ENCODE measurements at regions not wholly inside any gene's neighbourhood (a gene's known extent, or its start where the extent isn't known, plus 50 kb on each side); places are given as distances from the start of the nearest gene placed in this dataset.

DNA sequence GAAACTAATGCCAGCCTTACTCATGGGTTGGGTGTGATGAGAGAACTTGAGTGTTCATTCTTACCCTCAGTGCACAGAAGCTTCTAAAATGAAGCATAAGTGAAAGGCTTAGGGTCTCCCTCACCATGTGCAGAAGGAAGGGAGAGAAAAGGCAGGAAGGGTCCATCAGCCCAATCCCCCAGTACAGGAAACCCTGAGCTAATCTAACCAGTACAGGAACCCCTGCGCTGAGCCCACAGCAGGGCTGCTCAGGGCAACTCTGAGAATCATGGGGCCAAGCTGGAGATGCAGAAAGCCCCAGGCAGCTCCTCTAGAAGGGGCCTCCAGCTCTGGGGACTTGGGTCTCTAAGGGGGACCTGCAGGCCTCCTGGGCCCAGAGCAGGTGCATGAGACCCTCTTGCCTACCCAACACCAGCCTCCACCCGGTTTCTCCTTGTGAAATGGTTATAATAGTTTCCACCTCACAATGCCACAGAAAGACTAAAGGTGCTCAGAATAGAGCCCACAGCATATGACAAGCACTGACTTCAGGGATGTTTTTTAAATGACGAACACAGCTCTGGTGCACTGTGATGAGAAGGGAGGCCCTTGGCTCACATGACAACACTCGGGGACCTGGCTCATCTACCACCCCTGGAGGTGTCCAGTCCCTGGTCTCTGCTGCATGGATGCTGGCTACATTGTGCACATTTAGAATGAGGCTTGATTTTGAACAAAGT is 190.1 kb downstream of the ACTL7B start:
- H3K27me3 ChIP-seq, result no peaks in the 10 kb centered on the region
- 83 to 92% methylated on average over 4 of the region's 4 CpGs for WGBS, 2 donors
- no peaks in the 10 kb centered on the region for H3K4me1 ChIP-seq
- no peak overlapping the region for H3K4me3 ChIP-seq
- no peak overlapping the region for H3K27ac ChIP-seq
- ATAC-seq, result no peak
- peaks cover 0 to 6% (median 0%) of the 10 kb centered on the region in 11 donors for H3K9me3 ChIP-seq
- TF ChIP-seq, protein P1, sequence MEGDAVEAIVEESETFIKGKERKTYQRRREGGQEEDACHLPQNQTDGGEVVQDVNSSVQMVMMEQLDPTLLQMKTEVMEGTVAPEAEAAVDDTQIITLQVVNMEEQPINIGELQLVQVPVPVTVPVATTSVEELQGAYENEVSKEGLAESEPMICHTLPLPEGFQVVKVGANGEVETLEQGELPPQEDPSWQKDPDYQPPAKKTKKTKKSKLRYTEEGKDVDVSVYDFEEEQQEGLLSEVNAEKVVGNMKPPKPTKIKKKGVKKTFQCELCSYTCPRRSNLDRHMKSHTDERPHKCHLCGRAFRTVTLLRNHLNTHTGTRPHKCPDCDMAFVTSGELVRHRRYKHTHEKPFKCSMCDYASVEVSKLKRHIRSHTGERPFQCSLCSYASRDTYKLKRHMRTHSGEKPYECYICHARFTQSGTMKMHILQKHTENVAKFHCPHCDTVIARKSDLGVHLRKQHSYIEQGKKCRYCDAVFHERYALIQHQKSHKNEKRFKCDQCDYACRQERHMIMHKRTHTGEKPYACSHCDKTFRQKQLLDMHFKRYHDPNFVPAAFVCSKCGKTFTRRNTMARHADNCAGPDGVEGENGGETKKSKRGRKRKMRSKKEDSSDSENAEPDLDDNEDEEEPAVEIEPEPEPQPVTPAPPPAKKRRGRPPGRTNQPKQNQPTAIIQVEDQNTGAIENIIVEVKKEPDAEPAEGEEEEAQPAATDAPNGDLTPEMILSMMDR (IDR thresholded peaks at IDR 0.05), result no peak
- no peak for DNase-seq
- intact Hi-C loops (cut with DNase I), result no loop called here
- no peaks in the 10 kb centered on the region for H3K36me3 ChIP-seq

DNA sequence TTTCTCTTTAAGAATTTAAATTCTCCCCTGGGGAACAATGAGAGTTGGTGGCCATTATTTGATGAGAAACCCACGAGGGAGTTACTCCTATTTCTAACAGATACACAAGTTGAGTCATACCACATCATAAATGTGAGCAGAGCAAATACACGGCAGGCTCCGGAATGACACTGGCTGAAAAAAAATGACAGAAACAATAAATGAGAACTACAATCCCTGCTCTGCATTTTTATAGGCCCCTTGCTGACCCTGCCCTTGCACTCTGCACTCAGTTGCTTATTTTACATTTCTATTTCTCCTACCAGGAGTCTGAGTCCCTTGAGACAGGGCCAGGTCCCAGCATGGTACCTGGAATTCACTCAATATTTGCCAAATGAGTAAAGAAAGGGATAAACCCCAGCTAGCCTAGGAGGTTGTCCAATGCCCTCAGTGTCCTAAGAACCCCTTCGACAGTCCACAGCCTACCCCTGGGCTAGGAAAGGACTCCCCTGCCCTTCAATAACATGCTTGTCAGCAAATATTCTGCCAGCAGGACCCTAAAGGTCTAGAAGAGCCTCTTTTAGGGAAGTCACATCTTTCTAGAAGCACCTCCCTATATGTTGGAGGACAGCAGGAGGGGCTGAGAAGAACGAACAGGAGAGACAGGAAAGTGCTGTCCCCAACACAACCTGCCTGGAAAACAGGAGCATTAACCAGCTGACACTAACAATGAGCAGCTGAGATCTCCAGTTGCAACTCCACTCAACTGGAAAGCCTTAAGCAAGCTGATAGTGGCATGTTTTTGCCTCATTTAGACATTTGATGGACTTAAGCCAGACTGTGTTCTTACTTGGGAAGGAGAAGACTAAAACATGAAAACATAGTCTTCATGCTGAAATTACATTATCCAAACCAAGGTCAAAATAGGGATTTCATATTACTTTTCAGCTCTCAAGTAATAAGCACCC is 191.2 kb downstream of the ACTL7B start:
- WGBS, 2 donors, result 67 to 71% methylated on average over 5 of the region's 5 CpGs
- H3K36me3 ChIP-seq, result no peaks in the 10 kb centered on the region
- H3K27ac ChIP-seq, result no peak overlapping the region

DNA sequence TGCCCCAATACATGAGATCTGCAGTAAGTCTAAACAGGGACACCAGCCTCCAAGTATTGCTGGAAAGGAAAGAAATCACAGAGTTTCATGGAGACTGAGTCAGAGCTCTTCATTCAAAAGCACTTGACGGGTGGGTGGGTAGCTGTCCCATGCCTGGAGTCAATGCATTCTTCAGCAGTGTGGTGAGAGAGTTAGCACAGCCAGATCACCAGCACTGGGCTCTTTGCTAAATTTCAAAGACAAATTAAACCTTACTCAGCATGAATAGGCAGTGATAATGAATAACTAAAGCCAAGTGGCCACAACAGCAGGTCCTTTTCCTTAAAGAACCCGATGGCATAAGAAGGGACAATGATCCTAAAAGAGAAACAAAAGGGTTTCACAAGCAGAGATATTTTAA is 192.4 kb downstream of the ACTL7B start:
- TF ChIP-seq, protein P1 (IDR thresholded peaks at IDR 0.05), result no peak
- DNase-seq (no peak), ATAC-seq (no peak)
- Histone ChIP-seq H3K27ac (no peak overlapping the region), H3K9me3 (peaks cover 0 to 28% (median 12%) of the 10 kb centered on the region in 11 donors), H3K4me1 (no peaks in the 10 kb centered on the region), H3K27me3 (no peaks in the 10 kb centered on the region), H3K4me3 (no peak overlapping the region), H3K36me3 (no peaks in the 10 kb centered on the region)
- intact Hi-C loops (cut with DNase I), result no loop called here
- 71 to 76% methylated on average over 2 of the region's 2 CpGs for WGBS, 2 donors

More for the DNA sequence above, 191.2 kb downstream of the ACTL7B start:
- ATAC-seq (no peak), DNase-seq (no peak)
- no peaks in the 10 kb centered on the region for H3K27me3 ChIP-seq
- TF ChIP-seq, protein P1 (IDR thresholded peaks at IDR 0.05), result no peak
- intact Hi-C loops (cut with DNase I), result no loop called here
- H3K4me3 ChIP-seq, result no peak overlapping the region
- peaks cover 0 to 16% (median 3%) of the 10 kb centered on the region in 11 donors for H3K9me3 ChIP-seq
- no peaks in the 10 kb centered on the region for H3K4me1 ChIP-seq

DNA sequence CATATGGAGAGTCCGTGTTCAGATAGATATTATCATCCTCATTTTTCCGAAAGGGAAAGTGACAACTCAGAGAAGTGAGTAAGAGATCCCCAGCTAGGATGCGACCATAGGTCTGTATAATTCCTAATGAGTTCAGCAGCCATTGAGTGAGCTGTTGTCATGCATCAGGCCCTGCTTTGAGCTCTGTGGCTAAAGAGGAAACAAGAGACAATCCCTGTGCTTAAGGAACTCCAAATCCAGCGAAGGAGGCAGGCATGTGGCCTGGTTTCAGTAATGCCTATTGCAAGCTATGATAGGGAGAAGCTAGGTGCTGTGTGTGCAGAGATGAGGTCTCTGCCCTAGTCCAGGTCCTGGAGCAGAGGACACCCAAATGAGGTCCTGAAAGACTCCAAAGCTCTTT is 192.8 kb downstream of the ACTL7B start:
- intact Hi-C loops (cut with DNase I), result no loop called here
- no peak for DNase-seq
- Histone ChIP-seq H3K27ac (no peak overlapping the region), H3K4me1 (no peaks in the 10 kb centered on the region), H3K36me3 (no peaks in the 10 kb centered on the region), H3K4me3 (no peak overlapping the region), H3K9me3 (peaks cover 0 to 30% (median 12%) of the 10 kb centered on the region in 11 donors), H3K27me3 (no peaks in the 10 kb centered on the region)
- WGBS, 2 donors, result 85% methylated on average over 4 of the region's 4 CpGs
- TF ChIP-seq, protein P1 (IDR thresholded peaks at IDR 0.05), result no peak
- ATAC-seq, result no peak

Measured in heart right ventricle (tissue), 16 donors.